ENCODE measurements at regions not wholly inside any gene's neighbourhood (a gene's known extent, or its start where the extent isn't known, plus 50 kb on each side); places are given as distances from the start of the nearest gene placed in this dataset.
"Not testable (repeated sequence)": the region's sequence is repeated elsewhere in the genome, so short reads cannot be mapped to it uniquely, and the experiment has no call there.

- ChIA-PET POLR2A (no interaction called here), CTCF (no interaction called here)
- Histone ChIP-seq H3K27me3 (replicated peaks; ENCODE audit: control insufficient read depth, insufficient read depth, low read length) (no peaks in the 10 kb centered on the region), H3K4me1 (no peaks in the 10 kb centered on the region), H3K9me3 (no peaks in the 10 kb centered on the region), H3K4me3 (ENCODE audit: low read depth, low read length) (no peak overlapping the region), H3K36me3 (ENCODE audit: control insufficient read depth, insufficient read depth, low read length) (no peaks in the 10 kb centered on the region)
- intact Hi-C loops (cut with micrococcal nuclease; ENCODE audit: unreplicated experiment), result no loop called here
- H3K27me3 Mint-ChIP-seq (ENCODE audit: insufficient read depth, unreplicated experiment), result peaks cover 4% of the 10 kb centered on the region
- H3K9me3 Mint-ChIP-seq (ENCODE audit: unreplicated experiment), result no peaks in the 10 kb centered on the region
- H3K36me3 Mint-ChIP-seq (ENCODE audit: insufficient read depth, unreplicated experiment), result no peaks in the 10 kb centered on the region
- no peaks in the 10 kb centered on the region for H3K4me1 Mint-ChIP-seq (ENCODE audit: low read depth, unreplicated experiment)
- BruUV-seq (replicated peaks), result no TSS peak
- TF ChIP-seq CTCF (IDR thresholded peaks at IDR 0.05; ENCODE audit: insufficient read depth in 1 of 2, low read depth in 1 of 2, low read length in 1 of 2, severe bottlenecking in 1 of 2, unreplicated experiment in 1 of 2), result no peak
- no peak overlapping the region for H3K27ac Mint-ChIP-seq (ENCODE audit: unreplicated experiment)
- no peak for DNase-seq
- no peak overlapping the region for H3K4me3 Mint-ChIP-seq (ENCODE audit: unreplicated experiment)
Observed at GRCh38 chr1:30132602-30133286, 590.6 kb downstream of the MATN1 start.

- H3K27me3 Mint-ChIP-seq (ENCODE audit: insufficient read depth, unreplicated experiment); DNase-seq; intact Hi-C loops (cut with micrococcal nuclease; ENCODE audit: unreplicated experiment); H3K4me3 Mint-ChIP-seq (ENCODE audit: unreplicated experiment); H3K9me3 Mint-ChIP-seq (ENCODE audit: unreplicated experiment); BruUV-seq (replicated peaks); H3K27ac Mint-ChIP-seq (ENCODE audit: unreplicated experiment); H3K4me1 ChIP-seq; H3K36me3 Mint-ChIP-seq (ENCODE audit: insufficient read depth, unreplicated experiment); POLR2A ChIA-PET; H3K36me3 ChIP-seq (ENCODE audit: control insufficient read depth, insufficient read depth, low read length); H3K9me3 ChIP-seq; H3K4me1 Mint-ChIP-seq (ENCODE audit: low read depth, unreplicated experiment); CTCF ChIA-PET; H3K27me3 ChIP-seq (replicated peaks; ENCODE audit: control insufficient read depth, insufficient read depth, low read length); H3K4me3 ChIP-seq (ENCODE audit: low read depth, low read length): not testable (repeated sequence)
Observed at GRCh38 chr1:30130566-30130965, 592.8 kb downstream of the MATN1 start.

- Histone ChIP-seq H3K4me1 (no peaks in the 10 kb centered on the region), H3K27me3 (replicated peaks; ENCODE audit: control insufficient read depth, insufficient read depth, low read length) (no peaks in the 10 kb centered on the region), H3K4me3 (ENCODE audit: low read depth, low read length) (no peak overlapping the region), H3K36me3 (ENCODE audit: control insufficient read depth, insufficient read depth, low read length) (no peaks in the 10 kb centered on the region), H3K9me3 (no peaks in the 10 kb centered on the region)
- peaks cover 4% of the 10 kb centered on the region for H3K27me3 Mint-ChIP-seq (ENCODE audit: insufficient read depth, unreplicated experiment)
- H3K4me1 Mint-ChIP-seq (ENCODE audit: low read depth, unreplicated experiment), result no peaks in the 10 kb centered on the region
- no peaks in the 10 kb centered on the region for H3K36me3 Mint-ChIP-seq (ENCODE audit: insufficient read depth, unreplicated experiment)
- ChIA-PET POLR2A (no interaction called here), CTCF (no interaction called here)
- H3K4me3 Mint-ChIP-seq (ENCODE audit: unreplicated experiment), result no peak overlapping the region
- intact Hi-C loops (cut with micrococcal nuclease; ENCODE audit: unreplicated experiment), result no loop called here
- no TSS peak for BruUV-seq (replicated peaks)
- DNase-seq, result no peak
- no peaks in the 10 kb centered on the region for H3K9me3 Mint-ChIP-seq (ENCODE audit: unreplicated experiment)
- no peak overlapping the region for H3K27ac Mint-ChIP-seq (ENCODE audit: unreplicated experiment)
- no peak for TF ChIP-seq CTCF (IDR thresholded peaks at IDR 0.05; ENCODE audit: insufficient read depth in 1 of 2, low read depth in 1 of 2, low read length in 1 of 2, severe bottlenecking in 1 of 2, unreplicated experiment in 1 of 2)
Observed at GRCh38 chr1:30130099-30130498, 593.3 kb downstream of the MATN1 start.
